Fibroblast of peridontal ligament (primary cell): ENCODE measurements at regions not wholly inside any gene's neighbourhood (a gene's known extent, or its start where the extent isn't known, plus 50 kb on each side); places are given as distances from the start of the nearest gene placed in this dataset.

ENCODE experiments used
- DNase-seq: peaks from one replicate; pipeline ENCODE4 v3.0.0-alpha.2; 2010; ENCODE audit errors: extremely low read depth

GRCh38 chr3:5304789-5305683 is 117.5 kb downstream of the EDEM1 start:
- peak; percentile 40 for DNase-seq

- no peak for DNase-seq
These were observed 118.1 kb downstream of the EDEM1 start for GRCh38 chr3:5305684-5305989.

GRCh38 chr3:5309171-5309570 is 121.7 kb downstream of the EDEM1 start:
- no peak for DNase-seq

GRCh38 chr3:5309602-5310001 is 122.1 kb downstream of the EDEM1 start:
- DNase-seq: no peak

- DNase-seq: no peak
These were observed 123.0 kb downstream of the EDEM1 start for GRCh38 chr3:5310509-5310908.

GRCh38 chr3:5312290-5312689 is 124.8 kb downstream of the EDEM1 start:
- DNase-seq: no peak

GRCh38 chr3:5314897-5315296 is 127.4 kb downstream of the EDEM1 start:
- DNase-seq: no peak

- peak; percentile 5 for DNase-seq
These were observed 130.1 kb downstream of the EDEM1 start for GRCh38 chr3:5317557-5317956.

- no peak for DNase-seq
These were observed 131.9 kb downstream of the EDEM1 start for GRCh38 chr3:5319454-5319853.

GRCh38 chr3:5321666-5322340 is 134.3 kb downstream of the EDEM1 start:
- DNase-seq: no peak

GRCh38 chr3:5324780-5325179 is 137.3 kb downstream of the EDEM1 start:
- DNase-seq: no peak

GRCh38 chr3:5330152-5330810 is 142.8 kb downstream of the EDEM1 start:
- DNase-seq: peak; percentile 30

- no peak for DNase-seq
These were observed 144.2 kb downstream of the EDEM1 start for GRCh38 chr3:5331567-5332269.

GRCh38 chr3:5332270-5332956 is 144.9 kb downstream of the EDEM1 start:
- no peak for DNase-seq

GRCh38 chr3:5339967-5340535 is 152.5 kb downstream of the EDEM1 start:
- no peak for DNase-seq

- no peak for DNase-seq
These were observed 154.1 kb downstream of the EDEM1 start for GRCh38 chr3:5341610-5342009.

GRCh38 chr3:5343459-5343858 is 156.0 kb downstream of the EDEM1 start:
- DNase-seq: no peak

GRCh38 chr3:5344707-5345106 is 157.2 kb downstream of the EDEM1 start:
- DNase-seq: no peak

- no peak for DNase-seq
These were observed 160.0 kb downstream of the EDEM1 start for GRCh38 chr3:5347486-5347885.

GRCh38 chr3:5348229-5348902 is 160.9 kb downstream of the EDEM1 start:
- no peak for DNase-seq

GRCh38 chr3:5349343-5349742 is 161.8 kb downstream of the EDEM1 start:
- DNase-seq: no peak
